ENCODE measurements at regions not wholly inside any gene's neighbourhood (a gene's known extent, or its start where the extent isn't known, plus 50 kb on each side); places are given as distances from the start of the nearest gene placed in this dataset.
"Not testable (repeated sequence)": the region's sequence is repeated elsewhere in the genome, so short reads cannot be mapped to it uniquely, and the experiment has no call there.

DNA sequence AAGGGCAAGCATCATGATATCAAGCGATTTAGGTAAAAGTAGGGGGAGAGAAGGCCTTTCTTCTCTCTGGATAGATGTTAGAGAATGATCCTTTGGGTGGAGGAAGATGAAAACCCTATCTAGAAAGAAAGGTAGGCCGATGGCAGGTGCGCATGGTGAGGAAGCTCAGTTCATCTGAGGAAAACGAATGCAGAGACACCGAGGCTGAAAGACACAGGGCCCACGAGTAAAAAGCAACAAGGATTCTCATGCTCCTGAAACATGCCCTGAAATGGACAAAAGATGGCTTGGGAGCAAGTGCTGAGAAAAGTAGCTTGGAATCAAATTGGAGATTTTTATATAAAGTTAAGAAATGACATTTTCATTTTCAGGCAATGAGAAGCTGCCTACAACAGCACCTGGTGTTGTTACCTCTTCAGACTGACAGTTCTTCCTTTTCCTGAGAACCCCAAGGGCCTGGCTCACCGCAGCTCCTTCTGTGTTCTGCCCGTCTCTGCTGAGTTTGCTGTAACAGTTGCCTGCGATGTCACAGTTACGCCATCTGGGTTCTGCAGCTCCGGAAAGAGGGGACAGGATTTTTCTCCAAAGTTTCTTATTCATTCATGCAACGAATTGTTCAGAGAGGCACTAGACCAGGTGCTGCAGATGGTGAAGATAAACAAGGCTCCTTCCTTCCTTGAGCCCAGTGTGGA, 402.0 kb upstream of the KLF6 start:
- no peak for DNase-seq

DNA sequence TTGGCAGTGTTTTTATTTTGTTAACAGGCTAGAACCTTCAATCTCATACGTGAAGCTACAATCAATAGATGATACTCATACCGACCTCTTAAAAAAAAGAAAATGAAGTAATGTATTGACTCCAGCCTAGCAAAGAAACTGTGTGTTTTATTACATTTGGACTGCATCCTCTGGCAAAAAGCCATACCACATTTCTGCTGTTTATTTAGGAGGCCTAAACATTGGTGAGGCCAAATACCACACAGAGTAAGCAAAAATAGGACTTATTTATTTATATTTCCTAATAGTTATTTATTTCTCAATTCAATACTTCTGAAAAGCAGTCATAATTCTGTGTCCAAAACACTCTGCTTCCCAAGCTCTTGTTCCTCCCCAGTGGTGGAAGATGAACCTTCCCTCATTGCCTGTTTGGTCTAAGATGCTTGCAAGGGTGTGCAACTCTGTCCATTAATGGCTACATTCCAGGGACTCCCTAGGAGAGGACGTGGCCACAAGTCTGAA, 398.8 kb upstream of the KLF6 start:
- DNase-seq: peak; percentile 75

DNA sequence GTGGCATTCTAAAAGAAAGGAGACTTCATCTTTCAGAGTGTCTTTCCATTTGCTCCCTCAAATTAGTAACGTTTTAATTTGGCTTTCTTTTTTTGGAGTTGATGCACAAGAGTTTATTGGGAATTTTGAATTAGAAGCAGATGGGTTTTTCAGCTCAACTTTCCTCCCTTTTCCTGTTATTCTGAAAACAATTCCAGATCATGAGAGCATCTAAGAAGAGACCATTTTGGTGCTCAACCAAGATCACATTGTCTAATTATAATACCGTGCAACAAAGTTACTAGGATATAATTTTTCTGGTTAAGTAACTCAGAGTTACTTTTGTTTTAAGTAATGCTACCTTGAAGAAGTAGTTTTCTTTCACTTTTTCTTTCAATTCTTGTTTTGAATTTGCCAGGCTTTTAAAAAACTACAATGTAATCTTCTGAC, 396.6 kb upstream of the KLF6 start:
- no peak for DNase-seq

DNA sequence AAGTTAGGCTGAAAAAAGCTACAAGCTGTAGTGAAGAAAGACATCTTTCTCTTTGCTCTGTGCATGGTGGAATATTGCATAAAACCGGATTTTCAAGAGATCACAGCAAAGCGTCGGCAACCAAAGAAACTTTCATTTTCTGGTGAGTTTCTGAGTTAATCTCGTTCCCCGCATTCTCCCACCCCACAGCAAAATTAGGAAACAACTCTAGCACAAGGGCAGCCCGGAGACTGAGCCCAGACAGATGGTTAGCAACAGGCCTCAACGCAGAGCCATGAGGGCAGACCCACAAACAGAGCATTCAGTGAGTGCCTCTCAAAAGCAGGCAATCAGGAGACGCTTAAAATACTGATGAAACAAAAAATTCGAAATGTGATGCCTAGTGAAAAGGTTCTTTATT, 396.1 kb upstream of the KLF6 start:
- DNase-seq: peak; percentile 27

DNA sequence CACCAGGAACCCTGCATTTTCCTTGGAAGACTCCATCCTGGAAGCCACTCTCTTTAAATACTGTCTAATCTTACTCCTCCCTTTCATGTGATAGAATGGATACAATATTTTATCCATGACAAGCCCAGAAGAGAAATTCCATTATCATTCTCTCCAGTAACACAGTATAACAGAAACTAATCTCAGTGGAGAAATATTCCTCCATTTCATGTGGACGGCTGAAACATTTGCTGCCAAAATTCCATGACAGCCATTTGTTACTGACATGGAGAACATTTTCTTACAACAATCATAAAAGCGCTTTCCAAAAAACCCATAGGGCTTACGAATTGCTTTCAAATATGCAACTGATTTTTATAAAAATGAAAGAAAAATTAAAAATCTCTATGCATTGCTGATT, 392.8 kb upstream of the KLF6 start:
- no peak for DNase-seq

DNA sequence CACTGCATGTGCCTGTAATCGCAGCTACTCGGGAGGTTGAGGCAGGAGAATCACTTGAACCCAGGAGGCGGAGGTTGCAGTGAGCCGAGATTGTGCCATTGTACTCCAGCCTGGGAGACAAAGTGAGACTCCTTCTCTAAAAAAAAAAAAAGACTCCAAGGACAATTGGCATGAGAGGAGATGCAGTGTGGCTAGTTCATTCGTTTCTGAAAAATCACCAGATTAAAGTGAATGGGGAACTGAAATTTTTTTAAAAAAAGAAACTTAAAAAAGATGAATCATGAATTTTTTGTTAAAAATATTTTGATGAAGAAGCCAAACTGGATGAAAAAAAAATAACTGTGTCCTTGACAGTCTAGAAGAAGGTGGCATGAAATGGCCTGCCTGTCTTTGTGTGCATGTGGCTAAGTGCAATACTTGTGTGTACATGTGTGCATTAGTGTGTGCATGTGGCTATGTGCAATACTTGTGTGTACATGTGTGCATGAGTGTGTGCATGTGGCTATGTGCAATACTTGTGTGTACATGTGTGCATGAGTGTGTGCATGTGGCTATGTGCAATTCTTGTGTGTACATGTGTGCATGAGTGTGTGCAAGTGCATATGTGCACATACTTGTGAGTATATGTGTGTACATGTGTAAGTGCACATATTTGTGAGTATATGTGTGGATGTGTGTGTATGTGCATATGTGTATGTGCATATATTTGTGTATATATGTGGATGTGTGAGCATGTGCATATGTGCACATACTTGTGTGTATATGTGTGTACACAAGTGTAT, 391.7 kb upstream of the KLF6 start:
- no peak for DNase-seq

DNA sequence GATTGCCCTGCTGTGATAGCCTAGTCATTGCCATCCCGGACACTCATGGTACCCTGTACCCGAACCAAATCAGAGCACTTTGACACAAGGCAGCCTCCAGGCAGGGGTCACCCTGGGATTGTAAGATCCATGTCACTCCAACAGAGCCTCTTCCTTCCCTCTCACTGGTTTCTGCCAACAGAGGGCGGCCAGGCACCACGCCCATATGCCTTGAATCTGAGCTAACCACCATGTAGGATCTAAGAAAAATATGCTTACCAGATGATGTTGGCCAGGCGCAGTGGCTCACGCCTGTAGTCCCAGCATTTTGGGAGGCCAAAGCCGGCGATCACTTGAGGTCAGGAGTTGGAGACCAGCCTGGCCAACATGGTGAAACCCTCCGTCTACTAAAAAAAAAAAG, 389.2 kb upstream of the KLF6 start:
- peak; percentile 35 for DNase-seq

DNA sequence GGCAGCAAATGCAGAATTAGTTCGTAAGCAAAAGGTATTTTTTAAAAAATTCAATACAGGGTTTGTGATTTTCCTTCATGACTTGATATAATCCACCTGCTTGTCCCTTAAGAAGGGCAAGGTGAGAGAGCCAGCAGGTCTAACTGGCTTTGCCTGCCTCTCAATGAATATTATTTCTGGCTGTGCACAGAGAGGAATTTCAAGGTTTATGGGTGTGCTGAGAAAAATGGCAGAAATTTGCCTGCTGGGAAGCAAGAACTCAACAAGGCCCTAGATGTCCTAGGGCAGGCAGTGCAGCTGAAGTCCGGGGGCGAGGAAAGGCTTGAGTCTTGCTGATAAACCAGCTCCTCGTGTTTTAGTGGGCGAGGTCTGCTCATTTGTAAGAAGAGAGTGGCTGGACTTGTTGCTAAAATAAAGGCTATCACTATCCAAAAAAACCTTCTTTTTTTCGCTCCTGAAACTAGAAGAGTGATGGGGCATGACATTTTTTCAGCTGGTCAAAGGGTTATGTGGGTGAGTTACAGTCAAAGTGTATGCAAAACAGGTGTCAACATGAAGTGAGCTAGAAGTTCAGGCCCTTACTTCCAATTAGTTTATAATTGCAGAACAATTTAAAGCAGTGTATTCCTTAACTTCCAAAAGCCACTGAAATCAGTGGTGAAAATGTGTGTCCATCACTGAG, 385.8 kb upstream of the KLF6 start:
- no peak for DNase-seq

DNA sequence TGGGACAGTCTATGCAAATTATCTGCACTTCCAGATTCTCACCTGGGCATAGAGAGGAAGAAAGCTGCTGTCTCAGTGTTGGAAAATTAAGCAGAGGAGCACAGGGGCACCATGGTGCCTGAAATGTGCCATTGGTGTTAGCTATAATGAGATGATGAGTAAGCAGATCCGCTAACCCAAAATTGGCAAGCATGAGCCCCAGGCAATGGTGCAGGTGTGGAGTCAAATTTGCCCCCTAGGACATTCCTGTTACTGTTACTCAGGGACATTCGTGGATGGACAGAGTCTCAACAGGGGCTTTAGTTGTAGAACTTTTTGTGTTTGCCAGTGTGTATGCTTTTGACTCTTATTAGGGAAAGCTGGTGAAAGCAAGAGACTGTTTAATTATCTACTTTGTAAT, 385.2 kb upstream of the KLF6 start:
- DNase-seq: no peak

DNA sequence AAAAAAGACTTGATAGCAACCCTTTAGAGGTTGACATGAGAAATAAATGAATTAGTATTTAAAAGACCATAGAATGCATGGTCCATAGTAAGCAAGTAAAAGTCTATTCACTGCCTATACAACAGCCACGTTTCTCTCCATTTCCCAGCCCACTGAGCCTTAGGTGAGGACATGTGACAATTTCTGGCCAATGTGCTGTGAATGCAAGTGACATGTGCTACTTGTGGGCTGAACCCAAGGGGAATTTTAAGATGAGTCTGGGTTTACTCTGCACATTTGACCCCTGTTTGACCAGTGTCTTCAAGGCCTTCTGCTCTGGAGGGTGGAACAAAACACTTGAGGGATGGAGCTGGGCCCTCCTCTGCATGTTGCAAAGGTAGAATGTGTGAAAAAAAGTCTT, 384.4 kb upstream of the KLF6 start:
- DNase-seq: no peak

DNA sequence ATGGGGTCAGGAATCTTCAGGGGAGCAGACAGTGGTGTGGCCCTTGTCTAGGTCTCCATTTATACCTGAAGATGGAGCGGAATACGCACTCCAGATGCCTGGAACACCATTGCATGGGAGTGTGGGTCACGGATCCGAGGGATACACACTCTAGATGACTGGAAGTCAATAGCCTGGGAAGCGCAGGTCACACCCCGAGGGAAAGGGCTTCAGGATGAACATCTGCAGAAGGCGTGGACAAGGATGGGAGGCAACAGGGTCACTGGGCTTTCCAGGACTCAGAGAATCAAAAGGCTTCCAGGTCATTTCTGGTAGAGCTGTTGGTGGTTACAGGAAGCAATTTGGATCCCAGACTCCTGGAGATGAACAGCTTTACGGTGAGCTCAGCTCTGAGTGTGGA, 382.2 kb upstream of the KLF6 start:
- no peak for DNase-seq

DNA sequence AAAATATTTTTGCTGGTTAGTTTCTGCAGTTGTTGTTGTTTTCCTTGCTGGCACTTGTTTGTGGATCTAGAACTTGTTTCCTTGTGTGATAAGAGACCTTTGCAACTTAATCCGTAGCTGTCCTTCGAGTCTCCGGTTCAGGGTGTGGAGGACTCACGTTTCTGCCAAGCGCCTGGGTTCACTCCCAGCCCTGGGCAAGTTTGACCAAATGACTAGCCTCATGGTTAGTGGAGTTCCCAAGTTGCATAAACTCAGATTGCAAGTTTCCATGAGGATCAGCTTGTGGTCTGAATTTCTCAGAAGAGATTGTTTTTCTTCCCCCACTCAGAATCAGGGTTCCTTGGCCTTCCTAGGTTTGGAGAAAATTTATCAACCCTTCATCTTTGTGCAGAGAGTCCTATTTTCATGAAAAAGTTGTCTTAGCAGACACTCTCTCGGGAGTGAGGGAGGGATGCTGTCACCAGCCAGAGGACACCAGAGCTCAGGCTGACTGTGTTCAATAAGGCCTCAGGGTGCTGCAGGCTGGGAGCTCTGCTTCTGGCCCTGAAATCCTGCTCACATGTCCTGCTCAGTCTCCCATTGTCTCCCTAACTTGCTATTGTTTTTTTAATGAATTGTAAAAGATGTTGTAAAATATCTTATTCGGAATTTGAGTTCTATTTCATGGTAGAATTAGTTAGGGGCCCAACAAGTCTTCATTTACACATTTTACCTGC, 377.7 kb upstream of the KLF6 start:
- no peak for DNase-seq

DNA sequence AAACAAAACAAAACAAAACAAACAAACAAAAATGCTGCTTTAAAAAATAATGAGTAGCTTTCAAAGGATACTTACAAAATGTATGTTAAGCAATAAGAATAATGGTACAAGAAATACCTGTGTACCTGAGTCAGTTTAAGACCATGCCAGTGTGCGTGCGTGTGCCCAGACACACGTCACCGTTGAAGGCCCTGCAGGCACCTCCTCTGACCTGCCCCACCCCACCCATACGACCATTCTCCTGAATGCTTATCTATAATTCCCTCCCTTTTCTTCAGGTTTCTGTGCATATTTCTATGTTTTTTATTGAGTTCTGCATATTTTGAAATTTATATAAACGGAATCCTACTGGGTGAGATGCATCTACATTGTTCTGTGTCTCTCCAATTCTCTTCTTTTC, 374.2 kb upstream of the KLF6 start:
- DNase-seq: no peak

DNA sequence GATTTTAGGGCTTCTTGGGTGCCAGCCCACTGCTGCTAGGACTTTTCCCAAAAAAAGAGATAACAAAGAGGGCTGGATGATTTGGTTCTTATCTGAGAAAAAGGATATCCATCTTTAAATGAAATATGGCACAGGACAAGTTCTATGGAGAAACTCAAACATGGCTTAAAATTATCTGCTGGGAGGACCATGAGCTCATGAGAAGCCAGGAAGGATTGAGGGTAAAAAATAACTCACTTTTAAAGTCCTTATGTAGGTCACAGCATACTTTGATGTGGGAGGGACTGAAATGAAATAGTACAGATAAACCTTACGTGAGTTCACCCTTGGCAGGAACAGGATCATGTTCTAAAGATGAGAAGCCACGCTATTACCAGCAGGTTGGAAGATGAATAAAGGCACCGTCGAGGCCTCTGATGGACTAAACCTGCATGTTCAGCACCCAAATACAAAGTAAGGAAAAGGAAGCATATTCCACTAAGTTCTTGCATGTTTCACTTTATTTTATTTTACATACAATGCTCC, 369.2 kb upstream of the KLF6 start:
- no peak for DNase-seq

DNA sequence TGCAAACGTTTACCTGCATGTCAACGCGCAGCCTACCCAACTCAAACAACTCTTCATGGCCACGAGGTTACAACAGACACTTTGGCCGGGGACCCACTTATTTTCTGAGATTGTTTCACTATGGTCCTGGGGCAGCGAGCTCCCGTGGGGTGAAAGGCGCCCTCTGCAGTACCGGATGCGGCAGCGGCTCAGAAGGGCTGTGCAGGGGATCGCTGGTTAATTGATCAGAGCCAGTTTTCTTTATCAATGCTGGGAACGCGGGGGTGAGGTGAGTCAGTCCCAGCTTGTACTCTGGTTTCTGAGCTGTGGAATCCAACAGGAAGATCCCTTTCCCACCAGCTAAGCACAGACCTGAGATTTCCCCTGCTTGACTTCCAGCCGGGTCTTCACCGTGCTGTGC, 366.5 kb upstream of the KLF6 start:
- no peak for DNase-seq

DNA sequence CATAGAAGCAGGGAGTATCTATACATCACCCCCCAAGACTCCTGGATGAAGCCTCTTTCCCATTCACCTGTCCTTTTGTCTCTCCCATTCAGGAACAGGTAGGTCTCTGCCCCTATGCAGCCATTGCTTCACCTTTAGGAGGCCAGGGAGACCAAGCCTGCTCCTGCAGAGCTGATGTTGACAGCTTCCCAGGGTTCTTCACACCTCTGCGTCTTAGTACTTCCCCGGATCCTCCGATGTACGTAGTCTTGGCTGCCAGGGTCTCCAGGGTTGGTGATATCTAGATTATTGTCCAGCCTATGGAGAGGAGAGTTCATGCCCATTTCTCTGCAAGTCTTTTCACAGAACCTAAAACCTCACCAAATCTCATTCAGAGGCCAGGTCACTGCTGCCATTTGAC, 365.7 kb upstream of the KLF6 start:
- no peak for DNase-seq

DNA sequence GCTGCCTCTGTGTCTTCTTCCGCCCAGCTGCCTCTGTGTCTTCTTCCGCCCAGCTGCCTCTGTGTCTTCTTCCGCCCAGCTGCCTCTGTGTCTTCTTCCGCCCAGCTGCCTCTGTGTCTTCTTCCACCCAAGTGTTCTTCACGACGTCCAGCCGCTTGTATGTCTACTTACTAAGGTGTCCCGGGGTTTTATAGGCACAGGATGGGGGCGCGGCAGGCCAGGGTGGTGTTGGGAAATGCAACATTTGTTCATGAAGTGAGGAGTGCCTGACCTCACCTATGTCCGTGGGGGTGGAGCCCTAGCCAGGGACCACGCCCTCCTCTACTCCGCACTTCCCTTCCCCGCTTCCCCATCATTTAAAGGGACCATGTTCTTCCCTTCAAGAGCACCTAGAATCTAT, 364.5 kb upstream of the KLF6 start:
- DNase-seq: not testable (repeated sequence)

DNA sequence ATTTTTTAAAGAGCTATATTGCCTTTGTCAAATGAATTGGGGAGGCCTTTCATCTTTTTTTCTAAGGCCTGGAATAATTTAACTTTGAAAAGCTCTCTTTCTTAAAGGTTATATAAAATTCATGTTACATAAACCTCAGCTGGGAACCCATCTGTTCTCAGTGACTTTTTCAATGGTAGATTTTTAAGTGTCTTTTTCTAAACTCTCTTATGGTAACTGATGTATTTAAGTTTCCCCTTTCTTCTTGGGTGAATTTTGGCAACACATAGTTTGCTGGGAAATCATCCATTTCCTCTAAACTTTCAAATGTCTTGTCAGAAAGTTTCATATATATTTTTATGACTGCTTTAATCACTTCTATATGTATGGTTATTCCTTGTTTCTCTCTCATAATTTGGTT, 362.2 kb upstream of the KLF6 start:
- DNase-seq: no peak

DNA sequence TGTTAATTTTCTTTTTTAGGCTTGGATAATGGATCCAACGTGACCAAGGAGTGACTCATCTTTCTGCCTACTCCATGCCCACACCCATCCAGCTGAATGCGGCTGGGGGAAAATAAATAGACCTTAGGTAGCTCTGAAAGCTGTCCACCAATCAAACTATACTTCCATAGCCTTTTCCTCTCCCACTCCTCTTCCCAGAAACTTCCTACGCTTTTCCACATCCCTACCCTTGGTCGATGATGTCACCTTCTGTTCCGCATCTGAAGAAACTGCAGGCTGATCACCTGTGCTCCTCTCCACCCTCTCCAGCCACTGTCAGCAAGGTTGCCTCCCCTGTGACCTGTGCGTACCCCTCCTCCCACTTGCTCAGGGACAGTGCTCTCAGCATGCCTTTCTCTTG, 359.8 kb upstream of the KLF6 start:
- no peak for DNase-seq

DNA sequence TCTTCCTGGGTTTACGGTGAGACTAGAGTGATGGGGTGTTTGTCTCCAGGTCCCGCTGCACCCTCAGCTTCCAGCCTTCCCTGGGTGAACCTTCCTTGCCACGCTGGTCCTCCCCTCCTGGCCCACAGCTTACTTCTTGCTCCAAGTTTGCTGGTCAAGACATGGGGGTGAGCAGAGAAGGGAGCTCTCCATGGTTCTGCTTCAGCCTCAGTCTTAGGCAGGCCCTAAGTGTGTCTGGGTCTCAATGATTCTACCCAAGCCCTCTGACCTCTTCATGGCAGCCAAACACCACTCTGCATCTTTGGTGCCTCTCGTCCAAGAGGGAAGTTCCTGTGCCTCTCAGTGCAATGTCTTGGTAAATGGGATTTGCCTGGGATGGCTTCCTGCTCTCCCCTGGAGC, 356.5 kb upstream of the KLF6 start:
- no peak for DNase-seq

DNA sequence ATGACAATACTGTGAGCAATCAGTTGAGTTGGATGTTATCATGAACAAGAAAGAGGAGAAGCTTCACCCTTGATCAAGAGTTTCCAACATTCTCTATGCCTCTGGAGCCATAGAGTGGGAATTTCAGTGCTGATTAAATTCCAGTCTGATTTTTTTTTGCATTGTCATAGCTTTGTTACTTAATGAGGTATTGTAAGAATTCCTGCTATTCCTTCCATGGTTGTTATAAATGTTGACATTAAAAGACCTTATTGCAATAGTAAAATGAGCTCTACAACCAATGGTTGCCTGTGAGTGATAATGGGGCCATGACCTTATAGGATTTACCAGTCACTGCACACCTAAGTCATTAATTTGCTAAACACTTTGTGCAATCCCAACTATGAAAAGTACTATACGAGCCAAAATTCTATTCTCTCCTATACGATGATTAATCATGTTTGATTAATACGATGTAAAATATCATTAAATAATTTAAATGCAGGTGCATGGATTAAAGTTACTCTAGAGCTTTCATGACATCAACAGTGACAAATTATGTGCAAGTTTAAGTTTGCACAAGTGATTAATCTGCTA, 353.2 kb upstream of the KLF6 start:
- DNase-seq: peak; percentile 21

DNA sequence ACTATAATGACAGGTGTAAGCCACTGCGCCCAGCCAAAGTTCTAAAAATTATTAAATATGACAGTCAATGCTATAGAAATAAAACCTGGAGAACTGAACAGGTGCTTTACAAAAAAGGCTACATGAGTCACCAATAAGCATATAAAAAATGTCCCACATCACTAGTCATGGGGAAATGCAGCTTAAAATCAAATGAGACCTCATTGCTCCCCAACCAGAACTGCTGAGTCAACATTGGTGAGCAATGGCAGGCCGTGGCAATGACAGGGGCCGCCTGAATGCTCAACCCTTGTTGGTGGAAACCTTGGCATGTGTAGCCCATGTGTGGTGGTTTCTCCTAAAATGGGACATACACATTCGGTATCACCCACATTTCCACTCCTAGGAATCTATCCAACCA, 352.3 kb upstream of the KLF6 start:
- DNase-seq: no peak

DNA sequence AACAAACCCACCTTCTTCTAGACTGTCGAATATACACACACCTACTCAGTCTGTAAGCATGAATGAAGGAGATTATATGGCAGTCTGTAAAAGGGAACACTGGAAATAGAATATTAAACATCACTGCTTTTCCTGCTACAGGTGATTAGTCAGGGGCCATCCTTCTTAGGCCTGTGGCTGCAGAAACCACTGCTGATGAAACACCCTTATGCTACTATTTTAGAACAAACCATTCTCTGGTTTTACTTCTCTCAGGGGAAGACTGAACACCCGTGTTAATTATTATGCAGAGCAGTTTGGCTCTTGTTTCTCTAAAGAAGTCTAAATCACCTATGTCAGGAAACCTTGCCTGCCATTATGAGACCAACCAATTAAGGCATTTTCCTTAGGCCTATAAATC, 351.1 kb upstream of the KLF6 start:
- no peak for DNase-seq

All from fibroblast of skin of right quadriceps (primary cell).